Activated CD8-positive, alpha-beta memory T cell treated with anti-CD3 and anti-CD28 coated beads, Interleukin-2, amount 50 U/mL, for 24 hours (primary cell): ENCODE measurements at regions not wholly inside any gene's neighbourhood (a gene's known extent, or its start where the extent isn't known, plus 50 kb on each side); places are given as distances from the start of the nearest gene placed in this dataset.
"Not testable (repeated sequence)": the region's sequence is repeated elsewhere in the genome, so short reads cannot be mapped to it uniquely, and the experiment has no call there.

Experiments used
- DNase-seq: peaks from one replicate; pipeline ENCODE4 v3.0.0-alpha.2; 2020; ENCODE audit errors: extremely low read depth

DNA sequence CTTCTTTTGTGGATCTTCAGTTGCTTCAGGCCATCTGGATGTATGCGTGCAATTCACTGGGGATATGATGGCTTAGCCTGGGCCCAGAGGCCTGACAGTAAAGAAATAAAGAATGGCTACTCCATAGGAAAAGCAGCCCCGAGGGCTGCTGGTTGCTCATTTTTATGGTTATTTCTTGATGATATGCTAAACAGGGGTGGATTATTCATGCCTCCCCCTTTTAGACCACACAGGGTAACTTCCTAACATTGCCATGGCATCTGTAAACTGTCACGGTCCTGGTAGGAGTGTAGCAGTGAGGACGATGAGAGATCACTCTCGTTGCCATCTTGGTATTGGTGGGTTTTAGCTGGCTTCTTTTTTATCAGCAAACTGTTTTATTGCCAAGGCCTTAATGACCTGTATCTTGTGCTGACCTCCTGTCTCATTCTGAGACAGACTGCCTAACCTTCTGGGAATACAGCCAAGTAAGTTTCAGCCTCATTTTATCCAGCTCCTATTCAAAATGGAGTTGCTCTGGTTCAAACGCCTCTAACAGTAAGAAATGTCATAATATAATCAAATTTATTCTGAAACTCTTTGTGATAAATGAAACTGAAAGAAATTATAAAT lies 60.5 kb downstream of the DSEL start:
- DNase-seq = no peak

GRCh38 chr18:67453901-67454300 lies 62.6 kb downstream of the DSEL start:
- no peak for DNase-seq

- no peak for DNase-seq
These were observed 64.6 kb downstream of the DSEL start for GRCh38 chr18:67451960-67452359.

GRCh38 chr18:67451101-67451500 lies 65.4 kb downstream of the DSEL start:
- DNase-seq = not testable (repeated sequence)

DNA sequence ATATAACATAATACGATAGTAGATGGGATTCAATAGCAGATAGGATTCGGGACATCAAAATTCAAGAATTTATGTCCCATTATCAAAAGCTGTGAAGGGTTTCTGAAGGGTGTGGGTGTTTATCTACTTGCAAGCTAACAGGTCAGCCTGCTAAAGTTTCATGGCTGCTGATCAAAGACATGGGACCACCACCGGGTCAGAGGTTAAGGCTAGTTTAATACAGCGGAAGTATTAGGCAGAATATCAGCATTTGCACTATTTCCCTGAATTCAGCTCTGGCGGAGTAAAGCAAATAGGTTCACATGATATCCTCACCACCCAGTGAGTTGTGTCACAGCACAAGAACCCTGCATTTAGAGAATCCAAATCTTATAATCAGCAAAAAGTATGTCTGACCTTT lies 82.5 kb downstream of the DSEL start:
- no peak for DNase-seq

DNA sequence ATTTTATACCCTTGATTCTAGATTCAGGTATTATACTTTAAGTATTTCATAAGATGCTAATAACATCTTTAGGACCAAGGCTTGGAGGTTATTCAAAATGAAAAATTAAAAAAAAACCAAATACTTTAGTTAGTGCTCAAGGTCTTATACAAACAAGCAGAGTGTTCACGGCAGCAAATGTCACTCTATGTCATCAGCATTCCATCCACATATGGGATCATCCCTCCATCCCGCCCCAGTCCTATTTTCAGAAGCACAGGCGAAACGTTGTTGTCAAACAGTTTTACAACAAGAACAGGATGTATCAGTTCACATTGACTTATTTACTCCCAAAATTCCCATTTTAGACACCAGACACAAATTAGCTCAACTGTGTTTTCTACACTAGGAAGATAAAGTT lies 83.7 kb downstream of the DSEL start:
- DNase-seq = no peak

DNA sequence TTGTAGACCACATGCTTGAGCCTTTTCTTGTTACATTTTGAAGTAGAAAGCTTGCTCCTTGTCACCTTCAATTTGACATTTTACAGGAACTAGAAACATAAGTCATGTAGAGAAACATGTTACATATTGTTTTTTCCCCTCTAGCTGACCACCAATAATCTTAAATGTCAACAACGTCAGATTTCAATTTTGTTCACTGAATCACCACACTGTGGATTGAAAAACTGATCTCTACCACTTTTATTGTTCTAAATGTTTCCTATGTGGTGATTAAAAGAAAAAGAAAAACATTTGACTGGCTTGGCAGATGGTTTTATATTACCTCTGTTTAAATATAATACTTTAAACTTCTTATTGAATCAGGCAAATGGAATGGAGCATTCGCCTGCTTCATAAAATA lies 87.7 kb downstream of the DSEL start:
- no peak for DNase-seq

- DNase-seq = no peak
These were observed 88.4 kb downstream of the DSEL start for GRCh38 chr18:67428158-67428557.

DNA sequence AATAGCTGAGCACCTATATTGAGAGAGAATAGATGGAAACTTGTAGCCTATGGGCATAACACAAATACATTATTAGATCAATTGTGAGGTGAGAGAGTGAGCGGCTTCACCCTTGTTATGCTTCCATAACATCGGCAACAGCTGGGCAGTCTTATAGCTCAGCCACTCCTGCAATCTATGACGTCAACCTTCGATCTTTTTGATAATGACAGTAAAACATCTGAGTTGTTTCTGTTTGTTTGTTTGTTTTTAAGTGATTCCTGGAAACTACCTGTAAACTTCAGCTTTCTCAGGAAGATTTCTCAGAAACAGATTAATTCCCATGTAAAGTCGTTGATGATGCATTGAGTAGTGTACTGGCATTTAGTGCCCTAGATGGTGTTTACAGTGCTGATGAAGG lies 90.0 kb downstream of the DSEL start:
- DNase-seq = no peak

- no peak for DNase-seq
These were observed 90.8 kb downstream of the DSEL start for GRCh38 chr18:67425672-67426071.

DNA sequence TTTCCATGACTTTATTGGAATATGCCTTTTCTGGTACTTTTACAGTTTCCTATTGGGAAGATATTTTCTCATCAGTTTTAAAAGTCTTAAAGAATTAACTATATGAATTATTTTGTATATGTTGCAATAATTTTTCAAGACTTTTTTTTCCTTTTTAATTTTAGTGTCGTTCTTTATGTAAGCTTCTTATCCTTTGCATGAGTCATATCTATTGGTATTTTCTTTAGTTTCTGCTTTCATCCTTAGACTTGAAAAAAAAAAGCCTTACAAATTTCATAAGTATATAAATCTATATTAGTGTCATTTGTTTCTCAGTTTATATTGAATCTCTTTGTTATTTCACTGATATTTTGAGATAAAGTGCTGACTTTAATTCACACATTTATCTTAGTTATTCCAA lies 94.9 kb downstream of the DSEL start:
- DNase-seq = no peak

DNA sequence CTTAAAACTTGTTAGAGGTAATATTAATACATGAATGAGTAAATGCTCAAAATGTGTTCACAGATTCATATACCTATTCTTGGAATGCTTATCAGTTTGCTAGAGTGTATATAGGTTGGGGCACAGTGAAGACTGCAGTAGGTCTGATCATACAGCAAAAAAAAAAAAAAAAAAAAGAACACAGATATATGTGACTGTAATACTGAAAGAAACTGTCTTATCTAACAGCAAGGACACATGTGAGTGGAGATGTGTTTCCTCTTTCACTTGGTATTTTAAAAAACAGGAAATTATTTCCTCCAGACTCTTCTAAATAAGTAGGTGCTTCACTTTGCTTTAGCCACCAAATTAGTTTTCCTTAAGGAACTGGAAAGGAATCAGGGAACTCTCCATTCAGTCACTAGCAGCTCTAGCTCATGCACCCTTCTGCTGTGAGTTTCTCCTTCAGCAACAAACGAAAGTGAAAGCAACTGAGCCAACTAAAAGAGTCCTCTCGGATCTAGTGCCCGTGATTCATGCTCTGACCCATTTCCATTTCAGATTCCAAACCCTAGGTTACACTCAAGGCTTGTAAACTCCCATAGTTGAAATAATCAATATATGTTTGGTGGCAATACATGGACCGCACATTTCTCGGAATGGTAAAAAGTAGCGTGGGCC lies 98.5 kb downstream of the DSEL start:
- no peak for DNase-seq

DNA sequence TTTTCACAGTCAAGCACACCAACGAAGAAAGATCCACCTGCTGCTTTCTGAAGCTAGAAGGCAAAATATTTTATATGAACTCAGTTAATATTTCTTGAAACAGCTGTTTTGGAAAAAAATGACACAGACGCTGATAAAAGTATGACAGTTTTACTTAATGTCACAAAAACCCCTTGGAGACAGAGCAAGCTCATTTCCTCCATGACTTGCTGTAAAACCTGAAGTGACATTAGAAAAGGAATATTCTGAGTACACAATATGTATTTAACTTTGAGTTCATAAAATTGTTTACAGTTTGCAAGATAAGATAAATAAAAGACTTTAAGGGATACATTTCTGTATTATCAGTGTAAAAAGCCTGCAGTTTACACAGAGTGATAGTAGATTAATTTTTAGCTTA lies 105.4 kb downstream of the DSEL start:
- DNase-seq = no peak

DNA sequence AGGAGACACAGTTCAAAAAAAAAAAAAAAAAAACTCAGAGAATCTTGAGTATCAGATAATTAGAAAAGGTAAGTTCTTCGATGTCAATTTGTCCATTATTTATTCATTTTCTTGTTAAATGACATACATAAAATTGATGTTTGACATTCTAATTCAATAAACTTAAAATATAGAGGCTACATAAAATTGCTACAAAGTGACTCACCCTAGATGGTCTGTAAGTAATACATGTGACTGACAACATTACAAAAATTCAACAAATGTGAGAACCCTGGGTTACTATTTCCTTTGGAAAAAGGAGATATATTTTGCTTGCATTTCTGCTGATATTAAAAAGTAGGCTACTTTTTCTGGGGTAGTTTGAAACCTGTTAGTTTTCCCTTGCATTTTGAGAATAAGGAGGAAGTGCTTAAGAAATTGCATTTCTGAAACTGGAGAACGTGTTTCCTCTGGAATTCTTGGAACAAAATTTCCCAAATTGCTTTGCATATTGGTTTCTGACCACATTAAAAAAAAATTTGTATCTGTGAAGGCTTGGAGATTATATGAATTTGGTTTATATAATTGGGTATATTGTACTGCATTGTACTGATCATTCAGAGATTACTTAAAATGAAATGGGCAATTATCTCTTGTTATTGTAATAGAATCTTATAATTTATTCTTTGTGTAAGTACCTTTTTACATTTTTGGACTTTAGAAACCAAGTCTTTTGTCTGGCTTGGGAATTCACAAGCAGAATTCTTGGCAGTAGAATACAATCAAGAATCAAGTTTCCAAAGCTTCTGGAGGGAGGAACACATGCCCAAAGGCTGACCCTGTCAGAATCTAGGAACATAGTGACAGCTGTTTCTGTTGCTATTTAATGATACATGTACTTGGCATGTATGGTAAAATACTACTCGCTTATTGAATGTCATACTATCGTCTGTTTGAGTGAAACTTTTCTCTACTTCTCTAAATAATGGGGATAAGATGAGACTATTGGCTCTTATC lies 106.1 kb downstream of the DSEL start:
- no peak for DNase-seq

GRCh38 chr18:67408240-67408639 lies 108.3 kb downstream of the DSEL start:
- DNase-seq = no peak

DNA sequence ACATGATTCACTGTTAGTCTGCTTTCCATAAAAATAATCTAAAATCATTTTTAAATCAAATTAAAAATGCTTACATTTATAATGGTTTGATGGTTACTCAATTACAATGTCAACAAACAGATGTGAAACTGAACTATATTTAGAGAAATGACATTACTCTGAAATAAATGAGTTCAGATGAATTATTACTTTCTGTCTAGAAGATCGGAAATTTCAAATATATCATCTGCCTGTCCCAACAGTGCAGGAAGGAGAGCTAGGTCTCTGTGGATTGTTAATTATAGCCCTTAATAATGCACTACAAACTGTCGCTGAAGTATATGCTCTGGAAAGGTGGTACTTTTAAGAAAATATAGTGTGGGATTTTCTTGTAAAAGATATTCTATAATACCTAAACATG lies 109.8 kb downstream of the DSEL start:
- DNase-seq = no peak

DNA sequence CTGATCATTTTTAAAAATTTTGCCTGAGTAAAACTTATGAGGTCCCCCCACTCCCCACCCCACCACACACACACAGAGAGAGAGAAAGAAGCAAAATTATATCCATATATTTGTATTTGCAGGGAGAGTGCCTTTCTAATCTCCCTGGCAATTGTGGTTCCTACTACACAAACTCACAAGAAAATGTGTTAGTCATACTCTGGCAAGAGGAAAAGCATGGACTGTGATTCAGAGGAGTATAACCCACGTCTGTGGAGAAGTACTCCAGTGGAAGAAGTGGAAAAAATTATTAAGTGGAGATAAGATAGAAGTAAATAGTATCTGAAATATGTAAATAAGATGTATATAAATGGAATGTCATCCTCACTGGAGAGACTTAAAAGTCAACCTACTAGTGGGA lies 114.0 kb downstream of the DSEL start:
- DNase-seq = no peak

- no peak for DNase-seq
These were observed 115.9 kb downstream of the DSEL start for GRCh38 chr18:67400502-67401117.

- no peak for DNase-seq
These were observed 130.5 kb downstream of the DSEL start for GRCh38 chr18:67386032-67386431.

- DNase-seq = no peak
These were observed 131.1 kb downstream of the DSEL start for GRCh38 chr18:67385455-67385854.

GRCh38 chr18:67384057-67384456 lies 132.5 kb downstream of the DSEL start:
- DNase-seq = not testable (repeated sequence)

DNA sequence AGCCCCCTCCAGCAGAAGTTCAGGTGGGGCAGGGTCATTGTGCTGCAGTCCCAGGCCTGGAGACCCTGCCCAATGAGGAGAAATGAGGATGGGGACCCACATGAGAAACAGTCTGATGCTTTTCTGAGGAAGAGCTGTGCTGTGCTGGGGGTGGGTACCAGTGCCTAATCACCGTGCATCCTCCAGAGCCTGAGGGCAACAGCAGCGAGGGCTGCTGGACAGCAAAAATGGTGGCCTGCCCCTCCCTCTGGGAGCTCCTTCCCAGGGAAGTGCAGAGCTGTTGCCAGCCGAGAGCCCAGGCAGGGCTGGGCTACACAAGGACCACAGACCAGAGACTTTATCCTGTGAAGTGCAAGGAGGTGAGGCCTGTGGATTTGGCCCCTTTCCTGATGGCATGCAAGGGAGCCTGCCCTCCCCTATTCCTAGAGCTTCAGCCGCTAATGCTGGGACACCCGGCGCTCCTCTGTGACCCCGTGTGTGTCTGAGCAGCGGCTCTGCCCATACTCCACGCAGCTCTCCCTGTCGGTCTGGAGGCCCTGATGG lies 134.8 kb downstream of the DSEL start:
- DNase-seq = no peak
